ENCODE measurements at regions not wholly inside any gene's neighbourhood (a gene's known extent, or its start where the extent isn't known, plus 50 kb on each side); places are given as distances from the start of the nearest gene placed in this dataset.

DNA sequence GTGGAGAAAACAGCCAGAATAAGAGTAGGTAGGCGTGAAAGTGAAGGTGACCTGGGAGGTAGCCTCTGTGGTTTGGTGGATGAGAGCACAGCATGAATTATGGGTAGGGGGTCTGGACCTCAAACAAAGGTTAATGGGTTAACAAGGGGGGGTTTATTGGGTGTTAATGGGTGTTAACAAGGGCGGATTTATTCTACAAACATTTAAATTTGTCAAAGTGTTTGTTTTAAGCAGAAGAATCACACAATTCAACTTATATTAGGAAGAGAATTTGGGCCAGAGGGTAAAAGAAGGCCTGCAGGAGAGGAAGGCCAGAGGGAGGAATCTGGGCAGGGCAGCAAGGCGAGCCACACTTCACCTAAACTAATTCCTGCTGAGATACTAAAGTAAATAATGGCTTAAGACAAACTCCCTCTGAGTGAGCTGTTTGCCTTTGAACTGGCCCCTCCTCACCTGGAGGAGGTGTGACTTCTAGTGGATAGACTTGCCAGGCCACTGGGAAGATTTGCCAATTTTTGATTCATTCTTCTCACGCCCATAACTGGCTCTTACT is 191.7 kb downstream of the GIPC2 start:
- TF ChIP-seq, protein P1, sequence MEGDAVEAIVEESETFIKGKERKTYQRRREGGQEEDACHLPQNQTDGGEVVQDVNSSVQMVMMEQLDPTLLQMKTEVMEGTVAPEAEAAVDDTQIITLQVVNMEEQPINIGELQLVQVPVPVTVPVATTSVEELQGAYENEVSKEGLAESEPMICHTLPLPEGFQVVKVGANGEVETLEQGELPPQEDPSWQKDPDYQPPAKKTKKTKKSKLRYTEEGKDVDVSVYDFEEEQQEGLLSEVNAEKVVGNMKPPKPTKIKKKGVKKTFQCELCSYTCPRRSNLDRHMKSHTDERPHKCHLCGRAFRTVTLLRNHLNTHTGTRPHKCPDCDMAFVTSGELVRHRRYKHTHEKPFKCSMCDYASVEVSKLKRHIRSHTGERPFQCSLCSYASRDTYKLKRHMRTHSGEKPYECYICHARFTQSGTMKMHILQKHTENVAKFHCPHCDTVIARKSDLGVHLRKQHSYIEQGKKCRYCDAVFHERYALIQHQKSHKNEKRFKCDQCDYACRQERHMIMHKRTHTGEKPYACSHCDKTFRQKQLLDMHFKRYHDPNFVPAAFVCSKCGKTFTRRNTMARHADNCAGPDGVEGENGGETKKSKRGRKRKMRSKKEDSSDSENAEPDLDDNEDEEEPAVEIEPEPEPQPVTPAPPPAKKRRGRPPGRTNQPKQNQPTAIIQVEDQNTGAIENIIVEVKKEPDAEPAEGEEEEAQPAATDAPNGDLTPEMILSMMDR (IDR thresholded peaks at IDR 0.05) = no peak
- TF ChIP-seq POLR2A (IDR thresholded peaks at IDR 0.05) = no peak

Measured in esophagus squamous epithelium (tissue), 4 donors.